Lower leg skin (tissue), 3 donors: ENCODE measurements at regions not wholly inside any gene's neighbourhood (a gene's known extent, or its start where the extent isn't known, plus 50 kb on each side); places are given as distances from the start of the nearest gene placed in this dataset.

ENCODE experiments used
- CTCF ChIP-seq, 3 donors: fragments of 450-650 bp; IDR thresholded peaks; one replicate each; pipeline ENCODE4 v1.5.1; 2016; ENCODE audit warnings: antibody characterized with exemption in 3 of 3, mild to moderate bottlenecking in 3 of 3, moderate library complexity in 2 of 3
- POLR2A ChIP-seq, 2 donors: fragments of 450-650 bp; IDR thresholded peaks; one replicate each; pipeline ENCODE4 v1.6.1; 2016 to 2017; ENCODE audit warnings: antibody characterized with exemption in 2 of 2, mild to moderate bottlenecking in 1 of 2, moderate library complexity in 1 of 2

- TF ChIP-seq CTCF (IDR thresholded peaks at IDR 0.05) (no peak), POLR2A (IDR thresholded peaks at IDR 0.05) (no peak)
Observed at GRCh38 chr10:65128277-65128676, 1607.1 kb downstream of the REEP3 start.
